CD8-positive, alpha-beta memory T cell (primary cell): ENCODE measurements at regions not wholly inside any gene's neighbourhood (a gene's known extent, or its start where the extent isn't known, plus 50 kb on each side); places are given as distances from the start of the nearest gene placed in this dataset.

Experiments used
- CTCF ChIA-PET: fragments of 350-600 bp; sonication (Branson Sonifier 250); formaldehyde crosslinking; loops from one replicate; lab custom pipeline; 2021; ENCODE audit warnings: antibody characterized with exemption; lab: Charles Lee
- POLR2A ChIA-PET: fragments of 350-600 bp; sonication (Branson Sonifier 250); formaldehyde crosslinking; loops from one replicate; lab custom pipeline; 2021; ENCODE audit warnings: antibody characterized with exemption; lab: Charles Lee
- DNase-seq, 5 donors: peaks; one replicate each; pipeline versions ENCODE4 v3.0.0 to v3.0.0-alpha.2; 2020 to 2022; ENCODE audit warnings: mixed read lengths in 1 of 5
- H3K27ac ChIP-seq: one replicate; pipeline ENCODE4 v1.7.0; 2013; ENCODE audit warnings: low read depth, mild to moderate bottlenecking, low read length, moderate library complexity
- H3K27me3 ChIP-seq: 2 replicates; pipeline ENCODE4 v1.7.0; 2013; ENCODE audit warnings: low read length, mild to moderate bottlenecking; ENCODE audit not compliant: insufficient read depth, poor library complexity, severe bottlenecking
- H3K36me3 ChIP-seq: 2 replicates; pipeline ENCODE4 v1.7.0; 2013; ENCODE audit warnings: mild to moderate bottlenecking, low read length, moderate library complexity; ENCODE audit not compliant: insufficient read depth
- H3K4me1 ChIP-seq: 2 replicates; pipeline ENCODE4 v1.7.0; 2013; ENCODE audit warnings: mild to moderate bottlenecking, low read length, moderate library complexity; ENCODE audit not compliant: insufficient read depth
- H3K4me3 ChIP-seq: 2 replicates; pipeline ENCODE4 v1.7.0; 2013; ENCODE audit warnings: mild to moderate bottlenecking, low read length
- H3K9me3 ChIP-seq: 2 replicates; pipeline ENCODE4 v1.7.0; 2013; ENCODE audit warnings: mild to moderate bottlenecking, low read length
- H3K27ac Mint-ChIP-seq, 8 donors: one replicate each; pipeline ENCODE4 v1.8.0; 2020 to 2021; ENCODE audit warnings: mixed read lengths in 8 of 8, mild to moderate bottlenecking in 6 of 8, inconsistent platforms in 3 of 8, moderate library complexity in 3 of 8
- H3K27me3 Mint-ChIP-seq, 2 donors: one replicate each; pipeline ENCODE4 v1.8.0; 2020 to 2021; ENCODE audit warnings: mixed read lengths in 2 of 2, mild to moderate bottlenecking in 1 of 2, moderate library complexity in 1 of 2
- H3K36me3 Mint-ChIP-seq, 3 donors: one replicate each; pipeline ENCODE4 v1.8.0; 2020 to 2021; ENCODE audit warnings: mixed read lengths in 3 of 3, inconsistent platforms in 1 of 3, mild to moderate bottlenecking in 1 of 3
- H3K4me1 Mint-ChIP-seq, 3 donors: one replicate each; pipeline ENCODE4 v1.8.0; 2020 to 2021; ENCODE audit warnings: mixed read lengths in 3 of 3, inconsistent platforms in 1 of 3, mild to moderate bottlenecking in 1 of 3
- H3K4me3 Mint-ChIP-seq, 7 donors: one replicate each; pipeline ENCODE4 v1.8.0; 2020 to 2021; ENCODE audit warnings: mixed read lengths in 7 of 7, mild to moderate bottlenecking in 6 of 7, moderate library complexity in 4 of 7, inconsistent platforms in 2 of 7
- H3K9me3 Mint-ChIP-seq, 5 donors: one replicate each; pipeline ENCODE4 v1.8.0; 2020 to 2022; ENCODE audit warnings: mixed read lengths in 5 of 5, mild to moderate bottlenecking in 3 of 5, moderate library complexity in 2 of 5, inconsistent platforms in 1 of 5

DNA sequence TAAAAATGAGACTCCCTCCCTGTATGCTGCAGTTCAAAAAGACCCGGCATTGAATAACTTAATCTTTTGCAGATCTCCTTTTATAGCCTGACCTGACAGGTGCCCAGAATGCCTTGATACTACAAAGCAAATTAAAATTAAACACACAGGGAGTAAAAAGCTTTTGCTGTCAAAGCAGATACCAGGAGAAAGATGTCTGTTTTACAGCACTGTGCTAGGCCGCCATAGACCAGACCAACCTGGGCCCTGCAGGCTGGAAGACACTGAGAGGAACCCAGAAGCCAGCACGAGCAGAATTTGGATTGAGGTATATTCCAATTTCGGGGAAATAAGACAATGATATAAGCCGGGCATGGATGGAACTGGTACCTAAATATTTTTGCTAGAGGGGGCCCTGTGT is 602.8 kb upstream of the SOX11 start:
- Histone ChIP-seq H3K27me3 (no peaks in the 10 kb centered on the region), H3K4me3 (no peak overlapping the region), H3K4me1 (no peaks in the 10 kb centered on the region), H3K9me3 (no peaks in the 10 kb centered on the region), H3K27ac (no peak overlapping the region), H3K36me3 (no peaks in the 10 kb centered on the region)
- Mint-ChIP-seq H3K9me3 (peaks cover 2 to 26% (median 12%) of the 10 kb centered on the region in 5 donors), H3K4me1 (no peaks in the 10 kb centered on the region), H3K27ac (no peak overlapping the region), H3K27me3 (no peaks in the 10 kb centered on the region), H3K36me3 (no peaks in the 10 kb centered on the region), H3K4me3 (no peak overlapping the region)
- ChIA-PET CTCF (no interaction called here), POLR2A (no interaction called here)
- DNase-seq = no peak

GRCh38 chr2:5093056-5093455 is 599.1 kb upstream of the SOX11 start:
- H3K4me3 Mint-ChIP-seq = no peak overlapping the region
- no peak overlapping the region for H3K27ac Mint-ChIP-seq
- H3K27ac ChIP-seq = no peak overlapping the region
- H3K36me3 Mint-ChIP-seq = no peaks in the 10 kb centered on the region
- no peaks in the 10 kb centered on the region for H3K27me3 Mint-ChIP-seq
- no peaks in the 10 kb centered on the region for H3K4me1 Mint-ChIP-seq
- peaks cover 2 to 27% (median 12%) of the 10 kb centered on the region in 5 donors for H3K9me3 Mint-ChIP-seq
- ChIA-PET CTCF (no interaction called here), POLR2A (no interaction called here)
- H3K4me1 ChIP-seq = no peaks in the 10 kb centered on the region
- no peak overlapping the region for H3K4me3 ChIP-seq
- H3K27me3 ChIP-seq = no peaks in the 10 kb centered on the region
- no peaks in the 10 kb centered on the region for H3K36me3 ChIP-seq
- no peaks in the 10 kb centered on the region for H3K9me3 ChIP-seq
- no peak for DNase-seq

- H3K9me3 ChIP-seq = no peaks in the 10 kb centered on the region
- H3K36me3 ChIP-seq = no peaks in the 10 kb centered on the region
- H3K4me1 ChIP-seq = no peaks in the 10 kb centered on the region
- Mint-ChIP-seq H3K9me3 (peaks cover 2 to 29% (median 10%) of the 10 kb centered on the region in 5 donors), H3K4me1 (no peaks in the 10 kb centered on the region), H3K27ac (no peak overlapping the region), H3K36me3 (no peaks in the 10 kb centered on the region), H3K27me3 (no peaks in the 10 kb centered on the region), H3K4me3 (no peak overlapping the region)
- no peak overlapping the region for H3K27ac ChIP-seq
- no peak for DNase-seq
- H3K27me3 ChIP-seq = no peaks in the 10 kb centered on the region
- CTCF ChIA-PET = no interaction called here
- POLR2A ChIA-PET = no interaction called here
- H3K4me3 ChIP-seq = no peak overlapping the region
Observed at GRCh38 chr2:5093518-5093917, 598.7 kb upstream of the SOX11 start.

- no peaks in the 10 kb centered on the region for H3K36me3 ChIP-seq
- H3K4me3 ChIP-seq = no peak overlapping the region
- no peaks in the 10 kb centered on the region for H3K27me3 ChIP-seq
- POLR2A ChIA-PET = no interaction called here
- H3K9me3 Mint-ChIP-seq = peaks cover 2 to 34% (median 10%) of the 10 kb centered on the region in 5 donors
- no peaks in the 10 kb centered on the region for H3K9me3 ChIP-seq
- H3K4me1 Mint-ChIP-seq = no peaks in the 10 kb centered on the region
- H3K27ac Mint-ChIP-seq = no peak overlapping the region
- no peaks in the 10 kb centered on the region for H3K36me3 Mint-ChIP-seq
- H3K4me1 ChIP-seq = no peaks in the 10 kb centered on the region
- H3K27ac ChIP-seq = no peak overlapping the region
- H3K4me3 Mint-ChIP-seq = no peak overlapping the region
- CTCF ChIA-PET = no interaction called here
- DNase-seq = no peak
- H3K27me3 Mint-ChIP-seq = no peaks in the 10 kb centered on the region
Observed at GRCh38 chr2:5094192-5094591, 598.0 kb upstream of the SOX11 start.

GRCh38 chr2:5098286-5098685 is 593.9 kb upstream of the SOX11 start:
- Mint-ChIP-seq H3K4me1 (no peaks in the 10 kb centered on the region), H3K9me3 (peaks cover 0 to 34% (median 8%) of the 10 kb centered on the region in 5 donors), H3K27me3 (no peaks in the 10 kb centered on the region), H3K4me3 (no peak overlapping the region), H3K27ac (no peak overlapping the region), H3K36me3 (no peaks in the 10 kb centered on the region)
- Histone ChIP-seq H3K9me3 (no peaks in the 10 kb centered on the region), H3K4me1 (no peaks in the 10 kb centered on the region), H3K27me3 (no peaks in the 10 kb centered on the region), H3K4me3 (no peak overlapping the region), H3K27ac (no peak overlapping the region), H3K36me3 (no peaks in the 10 kb centered on the region)
- CTCF ChIA-PET = no interaction called here
- no peak for DNase-seq
- POLR2A ChIA-PET = no interaction called here

DNA sequence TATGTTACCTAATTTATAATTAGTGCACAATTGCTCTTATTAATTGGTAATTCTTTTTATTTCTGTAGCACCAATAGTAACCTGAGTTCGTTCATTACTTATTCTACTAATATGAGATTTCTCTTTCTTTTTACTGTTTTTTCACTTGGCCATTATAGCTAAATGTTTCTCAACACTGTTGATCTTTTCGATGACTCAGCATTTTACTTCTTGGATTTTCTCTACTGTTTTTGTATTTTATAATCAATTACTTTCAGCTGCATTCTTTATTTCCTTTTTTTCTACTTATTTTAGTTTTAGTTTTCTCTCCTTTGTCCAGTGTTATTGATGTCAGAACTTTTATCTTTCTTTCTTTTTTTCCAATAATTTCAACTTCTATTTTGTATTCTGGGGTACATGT is 589.4 kb upstream of the SOX11 start:
- Histone ChIP-seq H3K27ac (no peak overlapping the region), H3K4me3 (no peak overlapping the region), H3K27me3 (no peaks in the 10 kb centered on the region), H3K36me3 (no peaks in the 10 kb centered on the region), H3K9me3 (no peaks in the 10 kb centered on the region), H3K4me1 (no peaks in the 10 kb centered on the region)
- Mint-ChIP-seq H3K36me3 (no peaks in the 10 kb centered on the region), H3K27ac (no peak overlapping the region), H3K4me3 (no peak overlapping the region), H3K27me3 (no peaks in the 10 kb centered on the region), H3K4me1 (no peaks in the 10 kb centered on the region), H3K9me3 (peaks cover 7 to 38% (median 10%) of the 10 kb centered on the region in 5 donors)
- ChIA-PET CTCF (no interaction called here), POLR2A (no interaction called here)
- no peak for DNase-seq

- DNase-seq = no peak
- H3K27ac Mint-ChIP-seq = no peak overlapping the region
- H3K4me1 ChIP-seq = no peaks in the 10 kb centered on the region
- H3K36me3 ChIP-seq = no peaks in the 10 kb centered on the region
- peaks cover 12 to 30% (median 20%) of the 10 kb centered on the region in 5 donors for H3K9me3 Mint-ChIP-seq
- H3K9me3 ChIP-seq = no peaks in the 10 kb centered on the region
- H3K27me3 Mint-ChIP-seq = no peaks in the 10 kb centered on the region
- H3K36me3 Mint-ChIP-seq = no peaks in the 10 kb centered on the region
- CTCF ChIA-PET = no interaction called here
- no peak overlapping the region for H3K27ac ChIP-seq
- H3K4me1 Mint-ChIP-seq = no peaks in the 10 kb centered on the region
- POLR2A ChIA-PET = no interaction called here
- no peak overlapping the region for H3K4me3 Mint-ChIP-seq
- H3K4me3 ChIP-seq = no peak overlapping the region
- no peaks in the 10 kb centered on the region for H3K27me3 ChIP-seq
Observed at GRCh38 chr2:5111581-5111980, 580.6 kb upstream of the SOX11 start.

DNA sequence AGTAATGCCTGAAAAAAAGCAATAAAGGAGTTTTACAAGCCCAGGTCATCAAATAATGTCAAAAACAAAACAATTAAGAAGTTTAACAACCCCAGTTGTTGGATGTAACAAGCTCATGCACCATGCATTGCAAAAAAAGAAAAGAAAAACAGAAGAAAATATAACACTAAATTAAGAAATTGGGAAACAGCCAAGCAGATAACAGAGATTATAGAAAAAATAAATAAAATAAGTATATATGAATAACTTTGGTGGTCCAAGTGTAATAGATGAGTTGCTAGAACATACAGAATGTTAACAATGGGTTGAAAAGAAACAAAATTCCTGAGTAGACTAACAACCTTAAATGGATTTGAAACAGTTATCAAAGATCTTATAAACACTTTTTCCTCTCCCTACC is 573.1 kb upstream of the SOX11 start:
- no peak overlapping the region for H3K4me3 Mint-ChIP-seq
- CTCF ChIA-PET = no interaction called here
- no peaks in the 10 kb centered on the region for H3K4me1 Mint-ChIP-seq
- Histone ChIP-seq H3K4me1 (no peaks in the 10 kb centered on the region), H3K27ac (no peak overlapping the region), H3K9me3 (no peaks in the 10 kb centered on the region), H3K36me3 (no peaks in the 10 kb centered on the region), H3K4me3 (no peak overlapping the region), H3K27me3 (no peaks in the 10 kb centered on the region)
- H3K9me3 Mint-ChIP-seq = peaks cover 6 to 39% (median 15%) of the 10 kb centered on the region in 5 donors
- no peaks in the 10 kb centered on the region for H3K36me3 Mint-ChIP-seq
- no peak overlapping the region for H3K27ac Mint-ChIP-seq
- DNase-seq = no peak
- POLR2A ChIA-PET = no interaction called here
- H3K27me3 Mint-ChIP-seq = no peaks in the 10 kb centered on the region

GRCh38 chr2:5121121-5121520 is 571.1 kb upstream of the SOX11 start:
- CTCF ChIA-PET = no interaction called here

More at GRCh38 chr2:5121121-5121520, 571.1 kb upstream of the SOX11 start:
- Mint-ChIP-seq H3K4me1 (no peaks in the 10 kb centered on the region), H3K36me3 (no peaks in the 10 kb centered on the region), H3K27ac (no peak overlapping the region), H3K9me3 (peaks cover 0 to 31% (median 12%) of the 10 kb centered on the region in 5 donors), H3K27me3 (no peaks in the 10 kb centered on the region), H3K4me3 (no peak overlapping the region)
- Histone ChIP-seq H3K27ac (no peak overlapping the region), H3K9me3 (no peaks in the 10 kb centered on the region), H3K4me3 (no peak overlapping the region), H3K27me3 (no peaks in the 10 kb centered on the region), H3K4me1 (no peaks in the 10 kb centered on the region), H3K36me3 (no peaks in the 10 kb centered on the region)
- POLR2A ChIA-PET = no interaction called here
- DNase-seq = no peak
